Hematopoietic multipotent progenitor cell treated with erythropoietin and hydrocortisone succinate and interleukin-3 and kit ligand, for 15 days (in vitro differentiated cells): ENCODE measurements at regions not wholly inside any gene's neighbourhood (a gene's known extent, or its start where the extent isn't known, plus 50 kb on each side); places are given as distances from the start of the nearest gene placed in this dataset.

Experiments
- DNase-seq: peaks from one replicate; pipeline ENCODE4 v3.0.0-alpha.2; 2015; ENCODE audit warnings: low spot score

DNA sequence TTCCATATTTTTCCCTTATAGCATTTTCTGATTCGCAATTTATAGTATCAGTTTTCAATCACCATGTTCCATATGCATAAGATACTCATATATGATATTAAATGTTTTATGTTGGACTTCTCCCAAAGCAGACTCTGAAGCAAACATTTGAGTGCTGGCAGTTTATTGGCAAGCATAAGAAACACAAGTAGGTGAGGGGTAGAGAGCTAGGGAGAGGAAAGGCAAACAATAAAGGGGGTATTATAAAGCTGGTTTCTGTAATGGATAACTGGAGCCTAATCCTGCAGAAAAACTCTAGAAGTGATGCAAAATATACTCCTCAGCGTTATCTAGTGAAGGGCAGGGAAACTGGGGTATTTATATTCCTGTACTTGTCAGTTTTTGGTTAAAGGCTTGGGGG is 491.5 kb upstream of the TGFBR2 start:
- no peak for DNase-seq

DNA sequence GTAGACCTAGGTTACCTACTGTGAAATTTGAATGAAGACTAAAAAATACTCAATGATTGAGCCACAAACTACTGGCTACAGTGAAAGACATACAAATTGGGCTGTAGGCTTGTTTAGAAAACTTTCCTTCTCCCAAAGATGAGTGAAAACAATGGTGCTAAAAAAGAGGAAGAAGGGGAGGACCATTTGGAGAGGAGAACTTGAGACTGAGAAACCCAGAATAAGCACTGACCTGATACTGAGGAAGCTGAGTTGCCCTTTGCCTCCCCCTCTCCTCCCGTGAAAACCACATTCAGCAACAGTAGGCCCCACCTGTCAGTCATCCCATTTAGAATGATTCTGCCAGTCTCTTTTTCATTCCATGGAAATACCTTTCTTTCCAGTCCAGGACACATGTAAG is 484.0 kb upstream of the TGFBR2 start:
- DNase-seq: no peak

DNA sequence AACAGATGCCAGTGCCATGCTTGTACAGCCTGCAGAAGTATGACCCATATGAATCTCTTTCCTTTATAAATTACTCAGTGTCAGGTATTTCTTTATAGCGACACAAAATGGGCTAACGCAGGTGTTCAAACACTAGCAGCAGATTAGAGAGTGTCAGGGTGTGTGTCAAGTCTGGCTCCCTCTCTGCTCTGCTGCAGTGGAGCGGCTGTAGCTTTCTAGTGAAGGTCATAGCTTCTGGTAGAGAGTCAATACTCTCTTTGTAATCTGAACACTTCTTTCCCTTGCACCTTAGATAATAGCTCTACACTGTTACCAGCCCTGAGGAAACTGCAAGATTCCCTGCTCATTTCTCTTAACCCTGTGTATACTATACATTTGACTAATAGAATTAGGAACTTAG is 483.2 kb upstream of the TGFBR2 start:
- DNase-seq: no peak

DNA sequence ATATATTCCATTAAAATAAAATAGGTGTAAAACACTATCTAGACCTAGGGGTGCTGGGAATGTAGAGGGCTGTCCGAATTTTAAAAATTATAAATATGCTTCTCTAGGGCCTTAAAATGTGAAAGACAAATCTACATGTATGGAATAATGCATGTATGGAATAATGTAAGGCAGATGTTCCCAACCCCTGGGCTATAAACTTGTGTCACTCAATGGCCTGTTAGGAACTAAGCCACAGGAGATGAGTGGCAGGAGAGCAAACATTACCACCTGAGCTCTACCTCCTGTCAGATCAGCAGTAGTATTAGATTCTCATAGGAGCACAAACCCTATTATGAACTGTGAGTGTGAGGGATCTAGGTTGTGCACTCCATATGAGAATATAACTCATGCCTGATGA is 482.6 kb upstream of the TGFBR2 start:
- DNase-seq: no peak

DNA sequence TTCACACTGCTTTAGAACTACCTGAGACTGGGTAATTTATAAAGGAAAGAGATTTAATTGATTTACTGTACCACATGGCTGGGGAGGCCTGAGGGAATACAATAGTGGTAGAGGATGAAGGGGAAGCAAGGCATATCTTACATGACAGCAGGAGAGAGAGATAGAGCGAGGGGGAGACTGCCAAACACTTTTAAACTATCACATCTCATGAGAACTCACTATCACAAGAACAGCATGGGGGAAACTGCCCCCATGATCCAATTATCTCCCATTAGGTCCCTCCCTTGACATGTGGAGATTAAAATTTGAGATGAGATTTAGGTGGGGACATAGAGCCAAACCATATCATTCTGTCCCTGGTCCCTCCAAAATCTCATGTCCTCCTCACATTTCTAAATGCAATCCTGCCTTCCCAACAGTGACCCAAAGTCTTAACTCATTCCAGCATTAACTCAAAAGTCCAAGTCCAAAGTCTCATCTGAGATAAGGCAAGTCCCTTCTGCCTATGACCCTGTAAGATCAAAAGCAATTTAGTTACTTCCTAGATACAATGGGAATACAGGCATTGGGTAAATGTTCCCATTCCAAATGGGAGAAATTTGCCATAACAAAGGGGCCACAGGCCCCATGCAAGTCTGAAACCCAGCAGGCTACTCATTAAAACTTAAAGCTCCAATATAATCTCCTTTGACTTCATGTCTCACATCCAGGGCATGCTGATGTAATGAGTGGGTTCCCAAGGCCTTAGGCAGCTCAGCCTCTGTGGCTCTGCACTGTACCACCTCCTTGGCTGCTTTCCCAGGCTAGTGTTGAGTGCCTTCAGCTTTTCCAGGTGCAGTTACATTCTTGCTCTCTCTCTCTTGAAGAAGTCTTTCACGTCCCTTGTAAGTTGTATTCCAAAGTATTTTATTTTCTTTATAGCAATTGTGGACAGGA is 481.7 kb upstream of the TGFBR2 start:
- DNase-seq: no peak

DNA sequence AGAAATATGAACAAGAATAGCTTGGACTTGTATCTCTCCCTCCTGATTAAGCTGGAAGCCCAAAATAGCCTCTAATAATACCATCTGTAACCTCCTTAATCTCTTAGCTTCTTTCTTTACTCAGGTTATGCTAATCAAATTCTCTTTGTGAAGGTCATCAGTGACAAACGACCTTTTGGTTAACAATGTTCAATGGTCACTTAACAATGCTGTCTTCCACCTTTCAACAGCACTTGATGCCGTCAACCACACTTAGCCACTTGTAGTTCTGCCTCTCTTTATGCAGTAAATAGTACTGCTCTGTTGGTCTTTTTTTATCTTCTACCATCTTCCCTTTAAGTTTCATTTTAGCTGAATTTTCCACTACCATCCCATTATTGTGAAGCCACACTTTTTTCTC is 476.6 kb upstream of the TGFBR2 start:
- DNase-seq: no peak

DNA sequence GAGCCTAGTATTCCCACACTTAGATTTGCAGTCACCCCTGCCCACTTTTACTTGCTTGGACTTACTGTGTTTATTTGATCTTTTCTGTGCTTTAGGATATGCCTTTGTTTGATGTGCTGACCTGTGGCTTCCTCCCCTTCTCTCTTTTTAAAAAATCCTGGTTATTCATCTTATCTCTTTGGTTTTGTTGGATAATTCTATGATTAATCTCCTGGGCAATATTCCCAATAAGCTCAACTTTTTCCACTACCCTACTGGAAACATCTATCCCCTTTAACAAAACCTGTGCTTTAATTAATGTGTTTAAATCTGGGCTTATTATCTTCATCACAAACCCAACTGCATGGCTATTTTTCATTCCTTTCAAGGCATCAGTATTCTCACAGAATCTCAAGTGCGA is 476.0 kb upstream of the TGFBR2 start:
- no peak for DNase-seq

DNA sequence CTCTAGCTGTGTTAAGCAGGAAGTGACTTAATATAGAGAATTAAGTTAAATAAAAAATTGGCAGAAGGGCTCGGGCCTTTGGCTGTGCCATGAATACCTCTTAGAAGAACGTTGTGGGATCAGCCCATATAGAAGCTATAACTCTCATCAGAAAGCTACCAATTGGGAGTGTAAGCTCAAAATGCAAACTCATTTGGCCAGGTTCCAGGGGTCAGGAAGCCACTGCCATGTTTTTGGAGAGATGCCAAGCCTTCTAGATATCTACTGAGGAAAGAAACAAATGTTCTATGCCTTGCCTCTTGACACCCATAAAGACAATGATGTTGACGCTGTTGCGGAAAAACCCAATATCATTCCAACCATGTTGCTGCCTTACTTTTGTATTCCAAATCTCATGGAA is 475.2 kb upstream of the TGFBR2 start:
- DNase-seq: peak; percentile 3

DNA sequence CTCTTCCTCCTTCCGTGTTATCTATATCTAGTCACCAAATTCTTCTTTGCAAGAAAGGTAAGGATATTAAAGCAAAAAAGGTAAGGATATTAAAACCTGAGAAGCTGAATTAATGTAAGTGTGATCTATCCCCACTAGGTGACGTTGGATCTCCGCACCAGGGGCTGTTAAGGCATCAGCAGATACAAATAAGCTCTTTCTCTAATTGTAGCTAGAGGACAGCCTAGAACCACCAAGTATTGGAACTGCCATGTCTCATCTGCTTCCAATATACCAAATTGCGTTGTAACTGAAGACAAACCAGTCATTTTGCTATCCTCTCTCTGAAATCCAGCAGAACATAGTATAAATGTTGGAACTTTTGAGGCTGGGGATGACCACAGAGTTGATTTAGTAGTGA is 471.2 kb upstream of the TGFBR2 start:
- DNase-seq: no peak

DNA sequence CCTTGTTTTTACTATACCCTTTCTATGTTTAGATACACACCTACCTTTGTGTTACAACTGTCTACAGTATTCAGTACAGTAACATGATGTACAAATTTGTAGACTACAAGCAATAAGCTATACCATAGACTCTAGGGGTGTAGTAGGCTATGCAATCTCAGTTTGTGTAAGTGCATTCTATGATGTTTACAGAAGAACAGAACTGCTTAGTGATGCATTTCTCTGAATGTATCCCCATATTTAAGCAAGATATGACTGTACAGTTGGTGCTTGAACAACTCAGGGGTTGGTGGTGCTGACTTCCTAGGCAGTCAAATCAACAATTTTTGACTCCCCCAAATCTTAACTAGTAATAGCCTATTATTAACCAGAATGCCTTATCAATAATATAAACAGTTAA is 467.1 kb upstream of the TGFBR2 start:
- no peak for DNase-seq

DNA sequence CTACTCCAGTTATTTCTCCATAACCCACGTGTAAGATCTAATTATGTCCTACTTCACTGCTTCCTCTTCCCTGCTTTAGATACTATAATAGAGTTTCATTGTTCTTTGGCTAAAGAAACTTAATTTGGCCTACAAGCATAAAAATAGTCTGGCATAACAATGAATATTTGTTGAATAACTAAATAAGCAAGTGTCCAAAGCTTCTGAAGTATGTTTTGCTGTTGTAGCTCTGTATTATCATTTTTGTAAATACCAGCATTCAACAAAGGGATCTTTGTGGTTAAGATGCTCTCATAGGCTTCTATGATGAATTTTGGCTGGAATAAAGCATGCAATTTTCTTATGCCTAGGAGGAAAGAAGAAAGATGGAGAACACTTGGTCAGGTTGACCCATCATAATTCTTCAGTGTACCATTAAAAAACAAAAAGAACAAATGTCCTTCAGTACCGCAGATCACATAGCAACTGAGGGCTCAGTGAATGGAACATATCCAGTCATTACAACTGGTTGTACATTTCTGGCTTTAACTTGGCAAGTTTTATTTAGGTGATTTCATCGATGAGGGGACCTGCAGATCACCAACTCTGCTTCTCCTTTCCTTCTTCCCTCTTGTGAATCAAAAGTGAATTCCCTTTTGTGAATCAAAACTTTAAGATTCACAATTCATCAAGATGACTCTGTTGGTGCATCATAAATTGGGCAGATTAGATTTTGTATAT is 465.9 kb upstream of the TGFBR2 start:
- DNase-seq: no peak

DNA sequence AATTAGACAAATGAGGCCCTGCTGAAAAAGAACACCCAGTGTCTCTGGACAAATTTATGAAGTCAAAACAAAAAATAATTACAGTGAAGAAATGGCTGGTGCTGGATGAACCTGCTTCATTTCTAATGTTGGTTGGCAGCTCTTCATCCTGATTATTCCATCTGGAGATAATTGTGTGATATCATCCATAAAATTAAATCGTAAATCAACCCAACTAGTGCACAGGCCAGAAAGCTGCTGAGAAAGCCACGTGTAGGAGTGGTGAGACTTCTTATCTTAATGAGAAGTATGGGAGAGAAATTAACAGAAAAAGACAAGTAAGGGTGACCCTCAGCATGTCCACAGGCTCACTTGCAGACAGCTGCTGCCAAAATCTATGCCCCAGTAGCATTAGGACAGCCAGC is 465.2 kb upstream of the TGFBR2 start:
- no peak for DNase-seq

DNA sequence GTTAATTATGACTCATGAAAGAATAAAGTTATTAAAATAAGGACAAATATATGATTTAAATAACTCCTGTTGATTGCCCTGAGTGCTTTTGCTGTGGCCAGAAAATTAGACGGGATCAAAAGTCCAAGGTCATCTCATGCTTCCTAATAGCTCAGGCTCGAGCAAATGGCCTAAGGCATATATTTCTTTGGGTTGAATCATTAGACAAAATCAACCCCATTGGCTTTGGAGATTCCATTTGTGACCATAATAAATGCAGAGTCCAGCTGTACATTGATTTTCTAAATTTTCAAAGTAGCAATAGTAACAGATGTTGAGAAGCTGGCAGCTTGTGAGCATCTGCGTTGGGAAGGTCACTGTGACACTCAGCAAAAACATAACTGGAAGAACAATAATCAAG is 464.5 kb upstream of the TGFBR2 start:
- DNase-seq: no peak

DNA sequence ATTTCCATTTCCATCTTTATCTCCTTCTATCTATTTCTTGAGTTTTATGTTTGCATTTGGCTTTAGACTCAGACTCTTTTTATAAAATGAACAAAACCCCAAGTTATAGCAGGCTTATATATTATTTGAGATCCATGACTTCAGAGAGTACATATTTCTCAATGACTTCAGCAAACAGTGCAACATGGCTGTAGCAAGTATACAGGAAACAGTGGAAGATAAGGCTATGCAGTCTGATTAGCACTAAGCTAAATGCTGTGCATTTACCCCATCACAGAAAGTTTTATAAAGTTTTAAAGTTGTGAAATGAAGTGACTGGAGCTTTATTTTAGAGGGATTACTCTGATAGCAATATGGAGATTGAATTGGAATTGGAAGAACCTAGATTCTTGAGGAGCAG is 463.5 kb upstream of the TGFBR2 start:
- DNase-seq: no peak

DNA sequence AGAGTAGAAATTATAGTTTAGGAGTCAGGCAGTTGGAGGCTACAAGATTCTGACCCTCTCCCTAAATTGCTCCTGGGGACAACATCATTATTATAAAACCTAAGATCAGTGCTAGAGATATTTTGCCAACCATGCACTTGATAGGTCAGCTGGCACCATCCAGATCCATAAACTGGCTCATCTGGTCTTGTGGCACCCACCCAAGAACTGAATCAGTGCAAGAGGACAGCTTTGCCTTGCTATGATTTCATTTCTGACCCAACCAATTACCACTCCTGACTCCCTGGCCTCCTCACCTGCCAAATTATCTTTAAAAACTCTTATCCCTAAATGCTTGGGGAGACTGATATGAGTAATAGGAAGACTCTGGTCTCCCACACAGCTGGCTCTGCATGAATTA is 461.1 kb upstream of the TGFBR2 start:
- DNase-seq: no peak

DNA sequence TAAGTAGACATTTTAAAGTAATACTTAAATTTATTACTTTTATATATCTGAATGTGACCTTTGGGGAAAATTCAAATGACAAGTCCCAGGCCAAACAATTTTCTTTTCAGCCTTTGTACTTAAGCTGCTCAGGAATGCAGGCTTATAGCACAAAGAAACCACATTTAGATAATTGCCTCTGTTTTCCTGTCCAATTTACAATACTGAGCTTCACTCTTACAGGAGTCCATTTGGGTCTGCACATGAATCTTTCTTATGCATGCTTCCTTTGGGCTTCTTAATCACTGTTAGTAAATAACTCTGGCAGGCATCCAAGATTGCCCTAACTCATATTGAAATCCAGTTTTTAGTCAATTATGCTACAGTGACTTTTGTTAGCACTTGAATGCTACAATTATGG is 459.4 kb upstream of the TGFBR2 start:
- DNase-seq: no peak

DNA sequence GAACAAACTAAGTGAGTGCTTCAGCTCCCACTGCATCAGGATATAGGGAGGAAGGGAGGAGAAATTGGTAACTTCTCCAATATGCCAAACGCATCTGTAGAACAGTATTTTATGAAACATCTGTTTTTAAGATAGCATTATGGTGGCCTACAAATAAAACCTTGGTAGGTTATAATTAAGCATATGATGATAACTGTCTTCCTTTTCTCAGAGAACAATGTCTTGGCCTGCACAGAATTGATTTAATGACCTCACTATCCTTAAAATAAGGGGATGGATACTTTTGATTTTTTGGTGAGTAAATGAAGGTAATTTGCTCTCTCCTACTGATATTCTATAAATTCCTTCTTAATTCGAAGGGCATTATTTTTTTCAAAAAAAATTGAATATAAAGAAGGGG is 451.5 kb upstream of the TGFBR2 start:
- no peak for DNase-seq

DNA sequence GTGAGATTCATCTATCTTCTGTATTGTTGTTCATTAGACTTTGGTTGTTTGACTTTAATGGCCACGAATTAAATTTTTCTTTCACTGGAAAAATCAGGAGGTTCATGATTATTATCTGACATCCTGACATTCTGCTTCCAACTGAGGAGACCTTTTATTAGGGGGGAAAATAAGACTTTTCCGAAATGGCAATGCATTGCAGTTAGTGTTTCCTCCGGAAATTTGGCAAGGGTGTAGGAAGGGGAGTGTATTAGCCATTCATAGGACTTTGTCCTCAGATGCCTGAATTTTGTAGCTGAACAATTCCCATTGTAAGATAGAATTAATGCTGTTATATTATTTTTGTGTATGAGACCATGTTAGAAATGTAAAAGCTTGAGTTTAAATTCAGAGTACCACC is 450.6 kb upstream of the TGFBR2 start:
- no peak for DNase-seq

DNA sequence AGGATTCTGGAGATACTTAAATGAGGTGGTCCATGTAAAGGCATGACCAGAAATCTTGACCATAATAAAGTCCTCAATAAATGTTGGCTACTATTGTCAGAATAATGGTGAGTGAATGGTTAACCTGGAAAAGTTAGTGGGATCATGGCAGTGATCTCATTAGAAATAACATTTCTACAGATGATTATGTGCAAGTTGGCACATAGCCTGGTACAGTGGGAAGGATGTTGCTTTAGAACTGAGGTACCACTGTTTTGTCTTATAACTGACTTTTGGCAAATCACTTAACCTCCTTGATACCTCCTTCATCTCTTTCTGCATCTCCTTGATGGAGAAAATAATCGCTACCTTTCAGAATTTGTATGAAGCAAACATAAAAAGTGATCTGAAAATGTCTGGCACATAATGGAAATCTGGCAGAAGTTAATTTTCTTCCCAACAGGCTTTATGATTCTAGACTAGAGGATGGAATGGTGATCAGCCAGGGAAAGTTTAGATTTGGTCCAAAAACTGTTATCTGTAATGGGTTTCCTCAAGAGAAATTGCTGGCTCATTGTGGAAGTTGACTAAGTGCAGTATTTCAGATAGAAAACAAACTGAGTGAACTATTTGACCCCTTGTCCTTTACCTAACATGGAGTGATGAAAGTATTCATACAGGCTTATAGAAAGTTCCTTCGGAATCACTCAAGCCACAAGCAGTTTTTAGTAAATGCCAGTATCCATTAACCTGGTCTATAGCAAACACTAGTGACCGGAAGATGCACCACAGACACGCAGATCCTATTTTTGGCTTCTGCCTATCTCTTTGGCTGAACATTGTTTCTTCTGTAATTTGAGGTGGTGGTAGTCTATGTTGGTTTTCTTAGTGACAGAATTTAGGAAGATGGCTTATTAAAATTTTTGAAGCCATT is 449.6 kb upstream of the TGFBR2 start:
- no peak for DNase-seq

DNA sequence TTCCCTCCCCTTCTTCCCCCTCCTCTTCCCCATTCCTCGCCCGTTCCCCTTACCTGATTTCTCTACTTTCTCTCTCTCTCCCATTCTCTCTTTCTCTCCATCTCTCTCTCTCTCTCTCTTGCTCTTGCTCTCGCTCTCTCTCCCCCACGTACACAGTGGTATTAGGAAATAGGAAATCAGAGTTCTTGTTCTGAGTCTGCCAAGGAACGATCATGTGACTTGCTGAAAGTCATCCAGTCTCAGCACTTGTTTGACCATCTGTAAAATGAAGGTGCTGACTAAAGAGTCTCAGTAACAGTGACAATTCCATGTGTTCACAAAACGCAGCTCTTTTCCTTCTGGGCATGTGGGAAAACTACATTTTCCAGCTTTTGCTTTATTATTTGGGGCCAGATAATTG is 445.0 kb upstream of the TGFBR2 start:
- DNase-seq: no peak

DNA sequence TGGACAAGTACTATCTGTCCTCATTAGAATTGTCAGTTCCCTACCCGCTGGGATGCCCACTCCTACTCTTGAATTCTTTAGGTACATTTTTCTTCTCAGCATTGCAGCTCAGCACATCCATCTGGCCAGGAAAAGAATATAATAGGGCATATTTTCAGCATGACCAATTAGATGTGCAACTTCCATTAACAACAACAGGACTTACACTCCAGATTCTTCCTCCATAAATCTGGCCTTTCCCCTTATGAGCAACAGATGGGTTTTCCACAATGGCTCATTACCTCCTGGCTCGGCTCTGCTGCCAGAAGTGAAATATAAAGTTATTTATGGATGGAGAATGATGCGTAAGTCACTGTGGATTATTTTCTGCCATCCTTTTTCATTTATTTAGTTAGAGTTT is 443.8 kb upstream of the TGFBR2 start:
- DNase-seq: no peak

DNA sequence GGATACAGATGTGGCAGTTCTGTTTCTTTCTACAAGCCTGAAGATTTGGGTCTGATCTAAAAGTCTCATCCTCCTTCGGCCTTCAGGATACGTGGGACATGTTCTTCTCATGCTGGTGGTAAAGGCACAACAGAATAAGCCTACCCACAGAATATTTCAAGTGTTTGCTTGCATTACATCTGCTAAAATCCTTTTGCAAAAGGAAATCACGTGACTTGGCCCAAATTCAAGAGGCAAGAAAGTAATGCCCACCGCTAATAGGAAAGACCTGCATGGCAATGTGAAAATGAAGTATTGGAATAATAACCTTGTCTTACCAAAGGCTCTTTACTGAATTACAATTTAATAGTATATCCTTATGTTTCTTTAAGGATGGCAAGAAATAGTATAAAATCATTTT is 439.9 kb upstream of the TGFBR2 start:
- DNase-seq: no peak
